ENCODE measurements at regions not wholly inside any gene's neighbourhood (a gene's known extent, or its start where the extent isn't known, plus 50 kb on each side); places are given as distances from the start of the nearest gene placed in this dataset.
"Not testable (repeated sequence)": the region's sequence is repeated elsewhere in the genome, so short reads cannot be mapped to it uniquely, and the experiment has no call there.

- H3K4me3 ChIP-seq; H3K27ac ChIP-seq; H3K4me1 ChIP-seq; H3K9me3 ChIP-seq; DNase-seq; H3K36me3 ChIP-seq; intact Hi-C loops (cut with DNase I; ENCODE audit: low total_unique reads); H3K27me3 ChIP-seq: not testable (repeated sequence)
- 38 to 73% (median 62%) methylated on average over 3 of the region's 3 CpGs for WGBS, 5 donors
Measured at GRCh38 chr11:55431541-55431940, 63.8 kb downstream of the OR4A15 start.

- Histone ChIP-seq H3K27ac (no peak overlapping the region), H3K4me1 (no peaks in the 10 kb centered on the region), H3K4me3 (no peak overlapping the region), H3K36me3 (no peaks in the 10 kb centered on the region), H3K9me3 (peaks cover 0 to 37% (median 0%) of the 10 kb centered on the region in 4 donors), H3K27me3 (no peaks in the 10 kb centered on the region)
- intact Hi-C loops (cut with DNase I; ENCODE audit: low total_unique reads): no loop called here
- DNase-seq: no peak
- TF ChIP-seq POLR2A (IDR thresholded peaks at IDR 0.05) (no peak), POLR2AphosphoS5 (IDR thresholded peaks at IDR 0.05) (no peak), EP300 (IDR thresholded peaks at IDR 0.05) (no peak), CTCF (IDR thresholded peaks at IDR 0.05) (no peak)
- WGBS, 5 donors: 13 to 18% (median 15%) methylated on average over 2 of the region's 2 CpGs
Measured at GRCh38 chr11:55457641-55458040, 89.9 kb downstream of the OR4A15 start.

- H3K27ac ChIP-seq; H3K4me3 ChIP-seq; H3K36me3 ChIP-seq; H3K27me3 ChIP-seq; H3K4me1 ChIP-seq; DNase-seq; intact Hi-C loops (cut with DNase I; ENCODE audit: low total_unique reads): not testable (repeated sequence)
- 70 to 91% (median 74%) methylated on average over 19 of the region's 19 CpGs for WGBS, 5 donors
- peaks cover 0 to 20% (median 0%) of the 10 kb centered on the region in 4 donors for H3K9me3 ChIP-seq
Measured at GRCh38 chr11:55459871-55460270, 92.1 kb downstream of the OR4A15 start.

GRCh38 chr11:55474321-55474720 is 79.9 kb upstream of the OR4C15 start:
- no peaks in the 10 kb centered on the region for H3K4me1 ChIP-seq
- peaks cover 0 to 22% (median 6%) of the 10 kb centered on the region in 4 donors for H3K9me3 ChIP-seq
- no peak for TF ChIP-seq EP300 (IDR thresholded peaks at IDR 0.05)
- no peak for TF ChIP-seq POLR2A (IDR thresholded peaks at IDR 0.05)
- WGBS, 5 donors: 66 to 82% (median 80%) methylated on average over 2 of the region's 2 CpGs
- H3K36me3 ChIP-seq: no peaks in the 10 kb centered on the region
- no peak for DNase-seq
- no peaks in the 10 kb centered on the region for H3K27me3 ChIP-seq
- no peak overlapping the region for H3K27ac ChIP-seq
- intact Hi-C loops (cut with DNase I; ENCODE audit: low total_unique reads): no loop called here
- H3K4me3 ChIP-seq: no peak overlapping the region

GRCh38 chr11:55481416-55481815 is 72.9 kb upstream of the OR4C15 start:
- intact Hi-C loops (cut with DNase I; ENCODE audit: low total_unique reads): no loop called here
- WGBS, 5 donors: 77 to 91% (median 87%) methylated on average over 1 of the region's 1 CpG
- no peaks in the 10 kb centered on the region for H3K27me3 ChIP-seq
- no peak overlapping the region for H3K4me3 ChIP-seq
- H3K4me1 ChIP-seq: no peaks in the 10 kb centered on the region
- H3K36me3 ChIP-seq: no peaks in the 10 kb centered on the region
- H3K9me3 ChIP-seq: peaks cover 0 to 9% (median 4%) of the 10 kb centered on the region in 4 donors
- TF ChIP-seq CTCF (IDR thresholded peaks at IDR 0.05) (no peak), POLR2AphosphoS5 (IDR thresholded peaks at IDR 0.05) (no peak), POLR2A (IDR thresholded peaks at IDR 0.05) (no peak), EP300 (IDR thresholded peaks at IDR 0.05) (no peak)
- DNase-seq: no peak
- H3K27ac ChIP-seq: no peak overlapping the region

GRCh38 chr11:55497068-55497467 is 57.2 kb upstream of the OR4C15 start:
- H3K27ac ChIP-seq: no peak overlapping the region
- no peaks in the 10 kb centered on the region for H3K27me3 ChIP-seq
- H3K4me3 ChIP-seq: no peak overlapping the region
- peaks cover 0 to 62% (median 38%) of the 10 kb centered on the region in 4 donors for H3K9me3 ChIP-seq
- 39 to 64% (median 44%) methylated on average over 5 of the region's 5 CpGs for WGBS, 5 donors
- intact Hi-C loops (cut with DNase I; ENCODE audit: low total_unique reads): no loop called here
- no peaks in the 10 kb centered on the region for H3K36me3 ChIP-seq
- no peak for DNase-seq
- no peak for TF ChIP-seq POLR2A (IDR thresholded peaks at IDR 0.05)
- TF ChIP-seq POLR2AphosphoS5 (IDR thresholded peaks at IDR 0.05): no peak
- no peak for TF ChIP-seq CTCF (IDR thresholded peaks at IDR 0.05)
- no peak for TF ChIP-seq EP300 (IDR thresholded peaks at IDR 0.05)
- no peaks in the 10 kb centered on the region for H3K4me1 ChIP-seq
